Fibroblast of lung (primary cell): ENCODE measurements at regions not wholly inside any gene's neighbourhood (a gene's known extent, or its start where the extent isn't known, plus 50 kb on each side); places are given as distances from the start of the nearest gene placed in this dataset.

ENCODE experiments used
- DNase-seq, 2 donors: peaks; one replicate each; pipeline versions ENCODE4 v3.0.0 to v3.0.0-alpha.2; 2010; ENCODE audit warnings: low read depth in 2 of 2
- H2AFZ ChIP-seq: 2 replicates; pipeline ENCODE4 v1.5.1; 2012; ENCODE audit warnings: low read length, control low read depth, inconsistent platforms
- H3K27ac ChIP-seq: 2 replicates; pipeline ENCODE4 v1.5.1; 2011; ENCODE audit warnings: low read length, control low read depth; ENCODE audit not compliant: insufficient read depth
- H3K27me3 ChIP-seq: 2 replicates; pipeline ENCODE4 v1.5.1; 2011; ENCODE audit warnings: mild to moderate bottlenecking, low read length; ENCODE audit not compliant: control insufficient read depth, insufficient read depth
- H3K36me3 ChIP-seq: 2 replicates; pipeline ENCODE4 v1.5.1; 2011; ENCODE audit warnings: low read length; ENCODE audit not compliant: control insufficient read depth, insufficient read depth
- H3K4me1 ChIP-seq: 2 replicates; pipeline ENCODE4 v1.5.1; 2011; ENCODE audit warnings: low read length; ENCODE audit not compliant: control insufficient read depth, insufficient read depth; ENCODE audit errors: extremely low read depth
- H3K4me2 ChIP-seq: 2 replicates; pipeline ENCODE4 v1.5.1; 2011; ENCODE audit warnings: low read length, control low read depth; ENCODE audit not compliant: insufficient read depth; ENCODE audit errors: extremely low read depth
- H3K4me3 ChIP-seq, 4 experiments: fragments of 200-600 bp in 1 of 4; sonication (generic) in 1 of 4; replicated peaks in 1 of 4; 2 replicates each; pipeline ENCODE4 v1.5.1; 2011 to 2016; ENCODE audit warnings: low read length in 4 of 4, low read depth in 3 of 4, mild to moderate bottlenecking in 3 of 4, control low read depth in 2 of 4, inconsistent platforms in 1 of 4, mixed read lengths in 1 of 4; ENCODE audit not compliant: insufficient read depth in 1 of 4; ENCODE audit errors: control extremely low read depth in 1 of 4
- H3K79me2 ChIP-seq: 2 replicates; pipeline ENCODE4 v1.5.1; 2012; ENCODE audit warnings: mild to moderate bottlenecking, low read length, inconsistent platforms; ENCODE audit not compliant: control insufficient read depth, insufficient read depth
- H3K9ac ChIP-seq: 2 replicates; pipeline ENCODE4 v1.5.1; 2011; ENCODE audit warnings: mild to moderate bottlenecking, low read length, control low read depth; ENCODE audit not compliant: insufficient read depth
- H3K9me3 ChIP-seq: 2 replicates; pipeline ENCODE4 v1.5.1; 2012; ENCODE audit warnings: low read depth, low read length; ENCODE audit not compliant: control insufficient read depth, insufficient read depth
- H4K20me1 ChIP-seq: 2 replicates; pipeline ENCODE4 v1.5.1; 2011; ENCODE audit warnings: low read length; ENCODE audit not compliant: control insufficient read depth, insufficient read depth; ENCODE audit errors: extremely low read depth
- CTCF ChIP-seq, 2 donors: IDR thresholded peaks in 1 of 2; conservative IDR thresholded peaks in 1 of 2; 1 replicate in 1 of 2; 2 replicates in 1 of 2; pipeline ENCODE4 v1.5.1; 2011 to 2012; ENCODE audit warnings: low read length in 2 of 2, control low read depth in 1 of 2, inconsistent platforms in 1 of 2, low read depth in 1 of 2, mild to moderate bottlenecking in 1 of 2
- EZH2 ChIP-seq: IDR thresholded peaks from 2 replicates; pipeline ENCODE4 v1.5.1; 2012; ENCODE audit warnings: low read length, control low read depth, mild to moderate bottlenecking; ENCODE audit errors: missing control alignments

GRCh38 chr4:135598151-135598550 lies 1396.6 kb upstream of the PABPC4L start:
- peak; percentile 26 to 80 for DNase-seq
- Histone ChIP-seq H3K9me3 (no peaks in the 10 kb centered on the region), H4K20me1 (no peaks in the 10 kb centered on the region), H3K36me3 (no peaks in the 10 kb centered on the region), H3K27ac (no peak overlapping the region), H3K9ac (no peak overlapping the region), H3K4me3 (no peak overlapping the region), H3K4me1 (no peaks in the 10 kb centered on the region), H2AFZ (no peak overlapping the region), H3K27me3 (no peaks in the 10 kb centered on the region), H3K79me2 (no peaks in the 10 kb centered on the region), H3K4me2 (no peak overlapping the region)
- no peak for TF ChIP-seq CTCF (conservative IDR thresholded peaks at IDR 0.05 in 1 of 2, IDR thresholded peaks at IDR 0.05 in 1 of 2; ENCODE audit: low read depth in 1 of 2, low read length in 2 of 2)
- no peak for TF ChIP-seq EZH2

DNA sequence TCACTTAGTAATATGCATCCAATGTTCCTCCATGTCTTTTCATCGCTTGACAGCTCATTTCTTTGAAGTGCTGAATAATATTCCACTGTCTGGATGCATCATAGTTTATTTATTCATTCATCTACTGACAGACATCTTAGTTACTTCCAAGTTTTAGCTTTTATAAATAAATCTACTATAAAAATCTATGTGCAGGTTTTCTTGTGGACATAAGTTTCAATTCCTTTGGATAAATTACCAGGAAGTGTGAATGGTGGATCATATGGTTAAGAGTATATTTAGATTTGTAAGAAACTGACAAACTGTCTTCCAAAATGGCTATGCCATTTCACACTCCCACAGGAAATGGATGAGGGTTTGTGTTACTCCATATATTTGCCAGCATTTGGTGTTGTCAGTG lies 1392.9 kb upstream of the PABPC4L start:
- Histone ChIP-seq H3K9ac (no peak overlapping the region), H3K79me2 (no peaks in the 10 kb centered on the region), H3K27ac (no peak overlapping the region), H2AFZ (no peak overlapping the region), H3K36me3 (no peaks in the 10 kb centered on the region), H4K20me1 (no peaks in the 10 kb centered on the region), H3K27me3 (no peaks in the 10 kb centered on the region), H3K9me3 (no peaks in the 10 kb centered on the region), H3K4me1 (no peaks in the 10 kb centered on the region), H3K4me3 (no peak overlapping the region), H3K4me2 (no peak overlapping the region)
- no peak for DNase-seq
- TF ChIP-seq EZH2 (no peak), CTCF (conservative IDR thresholded peaks at IDR 0.05 in 1 of 2, IDR thresholded peaks at IDR 0.05 in 1 of 2; ENCODE audit: low read depth in 1 of 2, low read length in 2 of 2) (no peak)

DNA sequence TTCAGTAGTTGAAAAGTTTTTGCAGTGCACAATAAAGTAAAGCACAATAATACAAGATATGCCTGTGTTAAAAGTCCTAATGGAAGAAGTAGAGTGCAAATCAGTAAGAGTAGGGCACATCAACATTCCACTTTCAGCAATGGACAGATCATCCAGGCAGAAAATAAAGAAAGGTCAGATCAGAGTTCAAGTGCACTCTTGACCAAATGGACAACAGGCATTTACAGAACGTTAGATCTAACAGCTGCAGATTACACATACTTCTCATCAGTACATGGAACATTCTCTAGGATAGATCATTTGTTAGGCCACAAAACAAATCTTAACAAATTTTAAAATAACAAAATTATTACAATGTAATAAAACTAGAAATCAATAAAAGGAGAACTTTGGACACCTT lies 1373.5 kb upstream of the PABPC4L start:
- H3K79me2 ChIP-seq = no peaks in the 10 kb centered on the region
- no peak overlapping the region for H3K27ac ChIP-seq
- DNase-seq = no peak
- no peaks in the 10 kb centered on the region for H3K9me3 ChIP-seq
- no peaks in the 10 kb centered on the region for H4K20me1 ChIP-seq
- H3K27me3 ChIP-seq = no peaks in the 10 kb centered on the region
- H3K4me1 ChIP-seq = no peaks in the 10 kb centered on the region
- no peak overlapping the region for H3K4me3 ChIP-seq
- H3K4me2 ChIP-seq = no peak overlapping the region
- no peak for TF ChIP-seq CTCF (conservative IDR thresholded peaks at IDR 0.05 in 1 of 2, IDR thresholded peaks at IDR 0.05 in 1 of 2; ENCODE audit: low read depth in 1 of 2, low read length in 2 of 2)
- TF ChIP-seq EZH2 = no peak
- H3K9ac ChIP-seq = no peak overlapping the region
- no peaks in the 10 kb centered on the region for H3K36me3 ChIP-seq
- H2AFZ ChIP-seq = no peak overlapping the region
